ENCODE measurements at regions not wholly inside any gene's neighbourhood (a gene's known extent, or its start where the extent isn't known, plus 50 kb on each side); places are given as distances from the start of the nearest gene placed in this dataset.
A peak's percentile ranks its signal among the peaks of the same experiment; 100 is the strongest.

- H3K4me1 ChIP-seq (ENCODE audit: control insufficient read depth in 2 of 3, insufficient read depth in 2 of 3, low read depth in 1 of 3, low read length in 3 of 3): peaks cover 8 to 21% (median 12%) of the 10 kb centered on the region in 3 donors
- no peaks in the 10 kb centered on the region for H3K27me3 ChIP-seq (ENCODE audit: control insufficient read depth, insufficient read depth, low read length)
- no peak overlapping the region for H3K4me3 ChIP-seq (ENCODE audit: low read length in 3 of 3)
- intact Hi-C loops (cut with DNase I): loop anchor here (10.0 kb wide), 1 partner anchor 354 kb away; no protein-coding TSS in a partner anchor
- H3K27ac ChIP-seq (ENCODE audit: low read depth in 2 of 2, low read length in 2 of 2): no peak overlapping the region
- TF ChIP-seq CTCF (IDR thresholded peaks at IDR 0.05; ENCODE audit: borderline replicate concordance, extremely low read depth, insufficient read depth): no peak
- FAIRE-seq (no peak), DNase-seq (no peak)
- H3K9ac ChIP-seq (ENCODE audit: low read length in 3 of 3): no peak overlapping the region
- H3K9me3 ChIP-seq (ENCODE audit: control insufficient read depth in 2 of 3, insufficient read depth in 1 of 3, low read length in 3 of 3): no peaks in the 10 kb centered on the region
- no peaks in the 10 kb centered on the region for H3K36me3 ChIP-seq (ENCODE audit: control insufficient read depth in 2 of 3, insufficient read depth in 3 of 3, low read length in 3 of 3)
Observed at GRCh38 chr4:38320833-38321232, 343.2 kb upstream of the KLF3 start.

GRCh38 chr4:38322714-38323113 lies 341.3 kb upstream of the KLF3 start:
- Histone ChIP-seq H3K4me1 (ENCODE audit: control insufficient read depth in 2 of 3, insufficient read depth in 2 of 3, low read depth in 1 of 3, low read length in 3 of 3) (peaks cover 8 to 21% (median 12%) of the 10 kb centered on the region in 3 donors), H3K9me3 (ENCODE audit: control insufficient read depth in 2 of 3, insufficient read depth in 1 of 3, low read length in 3 of 3) (no peaks in the 10 kb centered on the region), H3K9ac (ENCODE audit: low read length in 3 of 3) (no peak overlapping the region), H3K27ac (ENCODE audit: low read depth in 2 of 2, low read length in 2 of 2) (no peak overlapping the region), H3K27me3 (ENCODE audit: control insufficient read depth, insufficient read depth, low read length) (no peaks in the 10 kb centered on the region), H3K36me3 (ENCODE audit: control insufficient read depth in 2 of 3, insufficient read depth in 3 of 3, low read length in 3 of 3) (no peaks in the 10 kb centered on the region), H3K4me3 (ENCODE audit: low read length in 3 of 3) (no peak overlapping the region)
- intact Hi-C loops (cut with DNase I): loop anchor here (10.0 kb wide), 1 partner anchor 352 kb away; no protein-coding TSS in a partner anchor
- FAIRE-seq: no peak
- peak in 2 of 5 donors; percentile 40 to 84 for DNase-seq
- TF ChIP-seq CTCF (IDR thresholded peaks at IDR 0.05; ENCODE audit: borderline replicate concordance, extremely low read depth, insufficient read depth): no peak

GRCh38 chr4:38323141-38323641 lies 340.8 kb upstream of the KLF3 start:
- no peak for TF ChIP-seq CTCF (IDR thresholded peaks at IDR 0.05; ENCODE audit: borderline replicate concordance, extremely low read depth, insufficient read depth)

More at GRCh38 chr4:38323141-38323641, 340.8 kb upstream of the KLF3 start:
- Histone ChIP-seq H3K9ac (ENCODE audit: low read length in 3 of 3) (no peak overlapping the region), H3K27ac (ENCODE audit: low read depth in 2 of 2, low read length in 2 of 2) (no peak overlapping the region), H3K9me3 (ENCODE audit: control insufficient read depth in 2 of 3, insufficient read depth in 1 of 3, low read length in 3 of 3) (no peaks in the 10 kb centered on the region), H3K27me3 (ENCODE audit: control insufficient read depth, insufficient read depth, low read length) (no peaks in the 10 kb centered on the region), H3K36me3 (ENCODE audit: control insufficient read depth in 2 of 3, insufficient read depth in 3 of 3, low read length in 3 of 3) (no peaks in the 10 kb centered on the region), H3K4me1 (ENCODE audit: control insufficient read depth in 2 of 3, insufficient read depth in 2 of 3, low read depth in 1 of 3, low read length in 3 of 3) (peaks cover 8 to 19% (median 12%) of the 10 kb centered on the region in 3 donors), H3K4me3 (ENCODE audit: low read length in 3 of 3) (no peak overlapping the region)
- no peak for FAIRE-seq
- intact Hi-C loops (cut with DNase I): loop anchor here (10.0 kb wide), 1 partner anchor 352 kb away; no protein-coding TSS in a partner anchor
- DNase-seq: no peak

Data from kidney (tissue), 13 donors.